ENCODE measurements at regions not wholly inside any gene's neighbourhood (a gene's known extent, or its start where the extent isn't known, plus 50 kb on each side); places are given as distances from the start of the nearest gene placed in this dataset.
A peak's percentile ranks its signal among the peaks of the same experiment; 100 is the strongest.

GRCh38 chr12:115426732-115427131, 742.8 kb upstream of the TBX3 start:
- no peaks in the 10 kb centered on the region for H3K27me3 Mint-ChIP-seq (ENCODE audit: insufficient read depth, low read depth)
- no peaks in the 10 kb centered on the region for H3K36me3 Mint-ChIP-seq
- H3K9ac ChIP-seq: no peak overlapping the region
- H3K9me3 ChIP-seq (ENCODE audit: low read depth): no peaks in the 10 kb centered on the region
- H3K27ac Mint-ChIP-seq: no peak overlapping the region
- no peaks in the 10 kb centered on the region for H4K20me1 ChIP-seq (ENCODE audit: low read depth)
- H3K36me3 ChIP-seq: no peaks in the 10 kb centered on the region
- no peaks in the 10 kb centered on the region for H3K79me2 ChIP-seq (ENCODE audit: low read depth)
- no peaks in the 10 kb centered on the region for H3K4me1 Mint-ChIP-seq
- no peaks in the 10 kb centered on the region for H3K9me3 Mint-ChIP-seq
- H3K4me2 ChIP-seq: no peak overlapping the region
- no peak overlapping the region for H3K4me3 Mint-ChIP-seq
- peaks cover 3% of the 10 kb centered on the region for H3K27me3 ChIP-seq
- H2AFZ ChIP-seq (replicated peaks): no peak overlapping the region
- DNase-seq (ENCODE audit: low spot score): no peak
- H3F3A ChIP-seq (ENCODE audit: low read depth): no peaks in the 10 kb centered on the region
- H3K4me1 ChIP-seq: peaks cover 15% of the 10 kb centered on the region
- TF ChIP-seq, protein P1, sequence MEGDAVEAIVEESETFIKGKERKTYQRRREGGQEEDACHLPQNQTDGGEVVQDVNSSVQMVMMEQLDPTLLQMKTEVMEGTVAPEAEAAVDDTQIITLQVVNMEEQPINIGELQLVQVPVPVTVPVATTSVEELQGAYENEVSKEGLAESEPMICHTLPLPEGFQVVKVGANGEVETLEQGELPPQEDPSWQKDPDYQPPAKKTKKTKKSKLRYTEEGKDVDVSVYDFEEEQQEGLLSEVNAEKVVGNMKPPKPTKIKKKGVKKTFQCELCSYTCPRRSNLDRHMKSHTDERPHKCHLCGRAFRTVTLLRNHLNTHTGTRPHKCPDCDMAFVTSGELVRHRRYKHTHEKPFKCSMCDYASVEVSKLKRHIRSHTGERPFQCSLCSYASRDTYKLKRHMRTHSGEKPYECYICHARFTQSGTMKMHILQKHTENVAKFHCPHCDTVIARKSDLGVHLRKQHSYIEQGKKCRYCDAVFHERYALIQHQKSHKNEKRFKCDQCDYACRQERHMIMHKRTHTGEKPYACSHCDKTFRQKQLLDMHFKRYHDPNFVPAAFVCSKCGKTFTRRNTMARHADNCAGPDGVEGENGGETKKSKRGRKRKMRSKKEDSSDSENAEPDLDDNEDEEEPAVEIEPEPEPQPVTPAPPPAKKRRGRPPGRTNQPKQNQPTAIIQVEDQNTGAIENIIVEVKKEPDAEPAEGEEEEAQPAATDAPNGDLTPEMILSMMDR (IDR thresholded peaks at IDR 0.05): no peak
- no peak for TF ChIP-seq EZH2phosphoT487 (IDR thresholded peaks at IDR 0.05)
- TF ChIP-seq EZH2 (IDR thresholded peaks at IDR 0.05): no peak
- H3K4me3 ChIP-seq: no peak overlapping the region
- H3K27ac ChIP-seq: no peak overlapping the region

DNA sequence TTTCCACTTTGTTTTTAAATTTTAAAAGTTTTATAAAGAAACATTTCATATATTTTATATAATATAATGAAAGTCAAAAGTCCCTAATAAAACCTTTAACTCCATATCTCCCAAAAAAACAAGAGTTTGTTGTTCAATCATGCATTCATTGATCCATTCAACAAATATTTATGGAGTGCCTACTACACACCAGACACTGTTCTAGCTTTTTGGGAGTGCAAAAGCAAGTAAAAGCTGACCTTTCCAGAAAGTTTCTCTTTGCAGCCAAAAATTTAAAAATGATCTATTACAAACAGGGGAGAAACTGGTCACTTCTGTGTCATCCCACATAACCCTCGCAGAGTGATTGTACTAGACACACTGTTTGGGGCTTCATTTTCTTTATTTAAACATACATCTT, 740.0 kb upstream of the TBX3 start:
- Histone ChIP-seq H3K9me3 (ENCODE audit: low read depth) (no peaks in the 10 kb centered on the region), H3K27ac (no peak overlapping the region), H3K9ac (no peak overlapping the region), H3K4me2 (no peak overlapping the region), H2AFZ (replicated peaks) (no peak overlapping the region), H3K27me3 (peaks cover 3% of the 10 kb centered on the region), H3K4me1 (peaks cover 15% of the 10 kb centered on the region), H3K79me2 (ENCODE audit: low read depth) (no peaks in the 10 kb centered on the region), H4K20me1 (ENCODE audit: low read depth) (no peaks in the 10 kb centered on the region), H3K4me3 (no peak overlapping the region), H3K36me3 (no peaks in the 10 kb centered on the region), H3F3A (ENCODE audit: low read depth) (no peaks in the 10 kb centered on the region)
- H3K4me3 Mint-ChIP-seq: no peak overlapping the region
- no peaks in the 10 kb centered on the region for H3K36me3 Mint-ChIP-seq
- H3K9me3 Mint-ChIP-seq: no peaks in the 10 kb centered on the region
- no peaks in the 10 kb centered on the region for H3K27me3 Mint-ChIP-seq (ENCODE audit: insufficient read depth, low read depth)
- H3K27ac Mint-ChIP-seq: no peak overlapping the region
- no peak for DNase-seq (ENCODE audit: low spot score)
- H3K4me1 Mint-ChIP-seq: no peaks in the 10 kb centered on the region
- TF ChIP-seq, protein P1 (IDR thresholded peaks at IDR 0.05): no peak

DNA sequence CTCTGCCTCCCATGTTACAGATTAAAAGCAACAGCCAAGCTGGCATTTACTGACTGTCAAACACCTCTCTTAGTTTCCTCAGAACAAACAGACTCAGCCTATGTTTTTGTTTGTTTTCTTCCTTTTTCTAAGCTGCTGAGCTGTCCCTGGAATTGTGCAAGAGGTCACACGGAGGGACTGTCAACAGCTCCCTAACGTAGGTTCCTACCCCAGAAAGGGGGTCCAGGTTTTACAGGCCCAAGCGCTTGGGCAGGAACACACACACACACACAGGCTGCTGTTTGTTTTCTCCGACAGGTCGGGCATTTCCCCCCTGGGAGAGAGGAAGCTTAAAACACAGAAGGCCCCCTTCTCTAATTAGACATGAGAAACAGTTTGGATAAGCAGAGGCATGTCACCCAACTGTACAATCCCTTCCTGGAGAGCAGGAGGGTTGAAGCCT, 739.6 kb upstream of the TBX3 start:
- TF ChIP-seq EZH2 (IDR thresholded peaks at IDR 0.05) (no peak), EZH2phosphoT487 (IDR thresholded peaks at IDR 0.05) (no peak)
- TF ChIP-seq, protein P1 (IDR thresholded peaks at IDR 0.05): no peak
- peak; percentile 23 for DNase-seq (ENCODE audit: low spot score)
- Histone ChIP-seq H3K9me3 (ENCODE audit: low read depth) (no peaks in the 10 kb centered on the region), H3K9ac (no peak overlapping the region), H3K27ac (no peak overlapping the region), H3K4me3 (no peak overlapping the region), H3F3A (ENCODE audit: low read depth) (no peaks in the 10 kb centered on the region), H3K79me2 (ENCODE audit: low read depth) (no peaks in the 10 kb centered on the region), H3K36me3 (no peaks in the 10 kb centered on the region), H4K20me1 (ENCODE audit: low read depth) (no peaks in the 10 kb centered on the region), H2AFZ (replicated peaks) (peak overlapping the region; percentile 88), H3K4me2 (peak overlapping the region; percentile 21), H3K27me3 (peaks cover 3% of the 10 kb centered on the region), H3K4me1 (peaks cover 15% of the 10 kb centered on the region)
- Mint-ChIP-seq H3K27me3 (ENCODE audit: insufficient read depth, low read depth) (no peaks in the 10 kb centered on the region), H3K27ac (no peak overlapping the region), H3K9me3 (no peaks in the 10 kb centered on the region), H3K4me3 (no peak overlapping the region), H3K36me3 (no peaks in the 10 kb centered on the region), H3K4me1 (no peaks in the 10 kb centered on the region)
